ENCODE measurements at regions not wholly inside any gene's neighbourhood (a gene's known extent, or its start where the extent isn't known, plus 50 kb on each side); places are given as distances from the start of the nearest gene placed in this dataset.

GRCh38 chr13:40407567-40407966 lies 258.9 kb downstream of the FOXO1 start:
- no peak for TF ChIP-seq DPF2 (IDR thresholded peaks at IDR 0.05)
- TF ChIP-seq POLR2A (IDR thresholded peaks at IDR 0.05; ENCODE audit: low read depth, low read length) = no peak
- TF ChIP-seq BCLAF1 (IDR thresholded peaks at IDR 0.05) = no peak
- no peak for TF ChIP-seq RELA (IDR thresholded peaks at IDR 0.05; ENCODE audit: borderline replicate concordance, partially characterized antibody)
- no peak for TF ChIP-seq ZSCAN29 (IDR thresholded peaks at IDR 0.05)
- TF ChIP-seq RAD21 (IDR thresholded peaks at IDR 0.05; ENCODE audit: insufficient read depth, low read depth, low read length) = no peak
- TF ChIP-seq MXI1 (IDR thresholded peaks at IDR 0.05; ENCODE audit: low read depth, low read length) = no peak
- no peak for TF ChIP-seq CTCF (IDR thresholded peaks at IDR 0.05 in 2 of 3, conservative IDR thresholded peaks at IDR 0.05 in 1 of 3; ENCODE audit: control insufficient read depth in 2 of 3, extremely low read depth in 1 of 3, insufficient read depth in 1 of 3, low read depth in 3 of 3, low read length in 3 of 3)
